ENCODE measurements at regions not wholly inside any gene's neighbourhood (a gene's known extent, or its start where the extent isn't known, plus 50 kb on each side); places are given as distances from the start of the nearest gene placed in this dataset.

- no peak overlapping the region for H3K4me3 ChIP-seq
- no peaks in the 10 kb centered on the region for H3K9me3 ChIP-seq
- WGBS, 5 donors: 65 to 84% (median 74%) methylated on average over 5 of the region's 5 CpGs
- H3K27me3 ChIP-seq (replicated peaks in 1 of 7): no peaks in the 10 kb centered on the region
- H3K36me3 ChIP-seq: no peaks in the 10 kb centered on the region
- no peak for TF ChIP-seq CTCF (IDR thresholded peaks at IDR 0.05 in 8 of 11, conservative IDR thresholded peaks at IDR 0.05 in 3 of 11)
- no peak for TF ChIP-seq POLR2A (IDR thresholded peaks at IDR 0.05)
- no peak for TF ChIP-seq POLR2AphosphoS5 (IDR thresholded peaks at IDR 0.05)
- H3K4me1 ChIP-seq: peaks cover 5 to 83% (median 44%) of the 10 kb centered on the region in 6 donors
- DNase-seq: no peak
- intact Hi-C loops (cut with DNase I; ENCODE audit: low total_unique reads): no loop called here
- H3K27ac ChIP-seq: peak overlapping the region in 5 of 8 donors; percentile 3 to 56 (median 33)
These were observed 149.7 kb upstream of the TMEM170B start for GRCh38 chr6:11387707-11388430.

GRCh38 chr6:11386726-11387125, 150.8 kb upstream of the TMEM170B start:
- Histone ChIP-seq H3K9me3 (no peaks in the 10 kb centered on the region), H3K4me1 (peaks cover 5 to 86% (median 47%) of the 10 kb centered on the region in 6 donors), H3K27ac (peak overlapping the region in 6 of 8 donors; percentile 25 to 68 (median 51)), H3K4me3 (no peak overlapping the region), H3K27me3 (replicated peaks in 1 of 7) (no peaks in the 10 kb centered on the region), H3K36me3 (no peaks in the 10 kb centered on the region)
- 51 to 68% (median 62%) methylated on average over 2 of the region's 2 CpGs for WGBS, 5 donors
- TF ChIP-seq CTCF (IDR thresholded peaks at IDR 0.05 in 8 of 11, conservative IDR thresholded peaks at IDR 0.05 in 3 of 11) (no peak), POLR2A (IDR thresholded peaks at IDR 0.05) (no peak), POLR2AphosphoS5 (IDR thresholded peaks at IDR 0.05) (no peak)
- DNase-seq: no peak
- intact Hi-C loops (cut with DNase I; ENCODE audit: low total_unique reads): no loop called here

- DNase-seq: no peak
- peak overlapping the region in 6 of 8 donors; percentile 25 to 68 (median 51) for H3K27ac ChIP-seq
- intact Hi-C loops (cut with DNase I; ENCODE audit: low total_unique reads): no loop called here
- 50 to 66% (median 59%) methylated on average over 4 of the region's 4 CpGs for WGBS, 5 donors
- no peaks in the 10 kb centered on the region for H3K9me3 ChIP-seq
- H3K36me3 ChIP-seq: no peaks in the 10 kb centered on the region
- H3K4me1 ChIP-seq: peaks cover 7 to 90% (median 48%) of the 10 kb centered on the region in 6 donors
- H3K4me3 ChIP-seq: no peak overlapping the region
- TF ChIP-seq POLR2A (IDR thresholded peaks at IDR 0.05) (no peak), POLR2AphosphoS5 (IDR thresholded peaks at IDR 0.05) (no peak), CTCF (IDR thresholded peaks at IDR 0.05 in 8 of 11, conservative IDR thresholded peaks at IDR 0.05 in 3 of 11) (no peak)
- no peaks in the 10 kb centered on the region for H3K27me3 ChIP-seq (replicated peaks in 1 of 7)
These were observed 151.2 kb upstream of the TMEM170B start for GRCh38 chr6:11386323-11386722.

- H3K27ac ChIP-seq: peak overlapping the region in 2 of 8 donors; percentile 3 to 68
- WGBS, 5 donors: 83 to 87% (median 85%) methylated on average over 7 of the region's 7 CpGs
These were observed 152.3 kb upstream of the NEDD9 start for GRCh38 chr6:11384531-11385309.

More at GRCh38 chr6:11384531-11385309, 152.3 kb upstream of the NEDD9 start:
- H3K36me3 ChIP-seq: peaks cover 0 to 7% (median 0%) of the 10 kb centered on the region in 6 donors
- no peak overlapping the region for H3K4me3 ChIP-seq
- H3K4me1 ChIP-seq: peaks cover 21 to 98% (median 62%) of the 10 kb centered on the region in 6 donors
- H3K9me3 ChIP-seq: no peaks in the 10 kb centered on the region
- no peaks in the 10 kb centered on the region for H3K27me3 ChIP-seq (replicated peaks in 1 of 7)
- no peak for TF ChIP-seq POLR2AphosphoS5 (IDR thresholded peaks at IDR 0.05)
- no peak for TF ChIP-seq CTCF (IDR thresholded peaks at IDR 0.05 in 8 of 11, conservative IDR thresholded peaks at IDR 0.05 in 3 of 11)
- no peak for TF ChIP-seq POLR2A (IDR thresholded peaks at IDR 0.05)
- no peak for DNase-seq
- intact Hi-C loops (cut with DNase I; ENCODE audit: low total_unique reads): no loop called here
